AG04450 (cell line): ENCODE measurements at regions not wholly inside any gene's neighbourhood (a gene's known extent, or its start where the extent isn't known, plus 50 kb on each side); places are given as distances from the start of the nearest gene placed in this dataset.

Source experiments
- CTCF ChIA-PET: fragments of 300-600, 350-600 bp; formaldehyde crosslinking; extraction: SDS; loops from one replicate; lab custom pipeline; 2022; ENCODE audit warnings: antibody characterized with exemption, inconsistent platforms; lab: Charles Lee
- POLR2A ChIA-PET: fragments of 350-600 bp; formaldehyde crosslinking; extraction: SDS; loops from one replicate; lab custom pipeline; 2021; ENCODE audit warnings: antibody characterized with exemption, inconsistent platforms; lab: Yijun Ruan, JAX
- DNase-seq: peaks from one replicate; pipeline ENCODE4 v3.0.0-alpha.2; 2011; ENCODE audit warnings: low read depth, low spot score
- H3K27ac ChIP-seq: one replicate; pipeline ENCODE4 v1.5.1; 2012; ENCODE audit warnings: low read depth, low read length, control low read depth
- H3K27me3 ChIP-seq: one replicate; pipeline ENCODE4 v1.6.0; 2012; ENCODE audit warnings: low read length; ENCODE audit not compliant: control insufficient read depth, insufficient read depth
- H3K4me3 ChIP-seq: 2 replicates; pipeline ENCODE4 v1.5.1; 2011; ENCODE audit warnings: mild to moderate bottlenecking, low read depth, low read length, control low read depth
- H3K9me3 ChIP-seq: 2 replicates; pipeline ENCODE4 v1.5.1; 2012; ENCODE audit warnings: low read length; ENCODE audit not compliant: control insufficient read depth, insufficient read depth
- TF ChIP-seq, protein P1 (sequence below): IDR thresholded peaks from 2 replicates; pipeline ENCODE4 v1.5.1; 2011; ENCODE audit warnings: low read depth, low read length, control low read depth, inconsistent platforms

GRCh38 chr4:36753048-36753447 is 471.6 kb downstream of the DTHD1 start:
- H3K27ac ChIP-seq: no peak overlapping the region
- H3K4me3 ChIP-seq: no peak overlapping the region
- TF ChIP-seq, protein P1, sequence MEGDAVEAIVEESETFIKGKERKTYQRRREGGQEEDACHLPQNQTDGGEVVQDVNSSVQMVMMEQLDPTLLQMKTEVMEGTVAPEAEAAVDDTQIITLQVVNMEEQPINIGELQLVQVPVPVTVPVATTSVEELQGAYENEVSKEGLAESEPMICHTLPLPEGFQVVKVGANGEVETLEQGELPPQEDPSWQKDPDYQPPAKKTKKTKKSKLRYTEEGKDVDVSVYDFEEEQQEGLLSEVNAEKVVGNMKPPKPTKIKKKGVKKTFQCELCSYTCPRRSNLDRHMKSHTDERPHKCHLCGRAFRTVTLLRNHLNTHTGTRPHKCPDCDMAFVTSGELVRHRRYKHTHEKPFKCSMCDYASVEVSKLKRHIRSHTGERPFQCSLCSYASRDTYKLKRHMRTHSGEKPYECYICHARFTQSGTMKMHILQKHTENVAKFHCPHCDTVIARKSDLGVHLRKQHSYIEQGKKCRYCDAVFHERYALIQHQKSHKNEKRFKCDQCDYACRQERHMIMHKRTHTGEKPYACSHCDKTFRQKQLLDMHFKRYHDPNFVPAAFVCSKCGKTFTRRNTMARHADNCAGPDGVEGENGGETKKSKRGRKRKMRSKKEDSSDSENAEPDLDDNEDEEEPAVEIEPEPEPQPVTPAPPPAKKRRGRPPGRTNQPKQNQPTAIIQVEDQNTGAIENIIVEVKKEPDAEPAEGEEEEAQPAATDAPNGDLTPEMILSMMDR: no peak
- POLR2A ChIA-PET: no interaction called here
- H3K9me3 ChIP-seq: peaks cover 2% of the 10 kb centered on the region; the same call in 1 of the 2 replicates
- H3K27me3 ChIP-seq: no peaks in the 10 kb centered on the region
- DNase-seq: no peak
- CTCF ChIA-PET: no interaction called here

- ChIA-PET POLR2A (no interaction called here), CTCF (no interaction called here)
- no peak overlapping the region for H3K27ac ChIP-seq
- no peak for DNase-seq
- H3K27me3 ChIP-seq: no peaks in the 10 kb centered on the region
- TF ChIP-seq, protein P1: no peak
- peaks cover 3% of the 10 kb centered on the region for H3K9me3 ChIP-seq
- no peak overlapping the region for H3K4me3 ChIP-seq
These were observed 476.3 kb downstream of the DTHD1 start for GRCh38 chr4:36757580-36758311.

GRCh38 chr4:36758312-36759178 is 477.1 kb downstream of the DTHD1 start:
- DNase-seq: no peak
- POLR2A ChIA-PET: no interaction called here
- CTCF ChIA-PET: no interaction called here
- H3K9me3 ChIP-seq: peaks cover 3% of the 10 kb centered on the region
- no peaks in the 10 kb centered on the region for H3K27me3 ChIP-seq
- H3K27ac ChIP-seq: no peak overlapping the region
- TF ChIP-seq, protein P1: no peak
- no peak overlapping the region for H3K4me3 ChIP-seq

GRCh38 chr4:36761607-36762006 is 480.2 kb downstream of the DTHD1 start:
- H3K27ac ChIP-seq: no peak overlapping the region
- TF ChIP-seq, protein P1: no peak
- peaks cover 8% of the 10 kb centered on the region for H3K9me3 ChIP-seq
- POLR2A ChIA-PET: no interaction called here
- H3K4me3 ChIP-seq: no peak overlapping the region
- no peak for DNase-seq
- CTCF ChIA-PET: no interaction called here
- no peaks in the 10 kb centered on the region for H3K27me3 ChIP-seq

DNA sequence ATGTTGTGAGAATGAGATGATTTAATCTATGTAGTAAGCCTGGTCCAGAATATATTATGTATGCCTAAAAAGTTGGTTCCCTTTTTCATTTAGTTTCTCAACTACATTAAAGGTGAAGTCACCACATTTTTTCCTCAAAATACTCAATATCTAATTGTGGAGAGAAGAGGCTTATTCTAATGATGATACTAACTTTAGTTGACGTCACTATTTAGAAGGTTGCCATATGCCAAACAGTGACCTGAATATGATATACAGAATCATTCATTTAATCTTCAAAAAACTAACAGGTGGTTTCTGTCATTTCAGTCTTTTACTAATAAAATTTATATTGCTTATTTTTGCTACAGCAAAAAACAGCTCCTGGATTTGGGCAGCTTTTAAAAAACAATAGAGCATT is 480.7 kb upstream of the NWD2 start:
- TF ChIP-seq, protein P1: no peak
- no peak overlapping the region for H3K27ac ChIP-seq
- no peak overlapping the region for H3K4me3 ChIP-seq
- H3K27me3 ChIP-seq: no peaks in the 10 kb centered on the region
- peaks cover 11% of the 10 kb centered on the region for H3K9me3 ChIP-seq
- POLR2A ChIA-PET: no interaction called here
- CTCF ChIA-PET: no interaction called here
- DNase-seq: no peak
